Duodenal mucosa (tissue), 2 donors: ENCODE measurements at regions not wholly inside any gene's neighbourhood (a gene's known extent, or its start where the extent isn't known, plus 50 kb on each side); places are given as distances from the start of the nearest gene placed in this dataset.
"Not testable (repeated sequence)": the region's sequence is repeated elsewhere in the genome, so short reads cannot be mapped to it uniquely, and the experiment has no call there.

Experiments
- H3K27ac ChIP-seq: one replicate; pipeline ENCODE4 v1.7.0; 2013; ENCODE audit warnings: low read depth, low read length
- H3K27me3 ChIP-seq, 2 donors: one replicate each; pipeline ENCODE4 v1.7.0; 2013; ENCODE audit warnings: low read length in 2 of 2, control low read depth in 1 of 2; ENCODE audit not compliant: insufficient read depth in 2 of 2, control insufficient read depth in 1 of 2
- H3K36me3 ChIP-seq, 2 donors: one replicate each; pipeline ENCODE4 v1.7.0; 2013; ENCODE audit warnings: low read length in 2 of 2, control low read depth in 1 of 2; ENCODE audit not compliant: insufficient read depth in 2 of 2, control insufficient read depth in 1 of 2
- H3K4me1 ChIP-seq, 2 donors: one replicate each; pipeline ENCODE4 v1.7.0; 2013; ENCODE audit warnings: low read length in 2 of 2, control low read depth in 1 of 2; ENCODE audit not compliant: insufficient read depth in 2 of 2, control insufficient read depth in 1 of 2
- H3K4me3 ChIP-seq, 2 donors: one replicate each; pipeline ENCODE4 v1.7.0; 2013; ENCODE audit warnings: low read length in 2 of 2, low read depth in 1 of 2
- H3K9ac ChIP-seq, 2 donors: one replicate each; pipeline ENCODE4 v1.7.0; 2013; ENCODE audit warnings: low read length in 2 of 2, low read depth in 1 of 2
- H3K9me3 ChIP-seq, 2 donors: one replicate each; pipeline ENCODE4 v1.7.0; 2013; ENCODE audit warnings: low read length in 2 of 2, control low read depth in 1 of 2; ENCODE audit not compliant: control insufficient read depth in 1 of 2

- H3K36me3 ChIP-seq = no peaks in the 10 kb centered on the region
- H3K27me3 ChIP-seq = no peaks in the 10 kb centered on the region
- H3K9me3 ChIP-seq = peaks cover 2 to 5% of the 10 kb centered on the region in 2 donors
- no peaks in the 10 kb centered on the region for H3K4me1 ChIP-seq
- H3K9ac ChIP-seq = no peak overlapping the region
- no peak overlapping the region for H3K27ac ChIP-seq
- H3K4me3 ChIP-seq = no peak overlapping the region
These were observed 844.8 kb downstream of the PCDH17 start for GRCh38 chr13:58476206-58476918.

GRCh38 chr13:58478858-58479257, 847.3 kb downstream of the PCDH17 start:
- no peak overlapping the region for H3K9ac ChIP-seq
- no peak overlapping the region for H3K27ac ChIP-seq
- H3K4me1 ChIP-seq = no peaks in the 10 kb centered on the region
- no peak overlapping the region for H3K4me3 ChIP-seq
- no peaks in the 10 kb centered on the region for H3K36me3 ChIP-seq
- H3K27me3 ChIP-seq = no peaks in the 10 kb centered on the region
- peaks cover 2 to 5% of the 10 kb centered on the region in 2 donors for H3K9me3 ChIP-seq

GRCh38 chr13:58480061-58480460, 848.5 kb downstream of the PCDH17 start:
- Histone ChIP-seq H3K9me3 (peaks cover 2 to 5% of the 10 kb centered on the region in 2 donors), H3K4me1 (no peaks in the 10 kb centered on the region), H3K4me3 (no peak overlapping the region), H3K27ac (no peak overlapping the region), H3K36me3 (no peaks in the 10 kb centered on the region), H3K27me3 (no peaks in the 10 kb centered on the region), H3K9ac (no peak overlapping the region)

DNA sequence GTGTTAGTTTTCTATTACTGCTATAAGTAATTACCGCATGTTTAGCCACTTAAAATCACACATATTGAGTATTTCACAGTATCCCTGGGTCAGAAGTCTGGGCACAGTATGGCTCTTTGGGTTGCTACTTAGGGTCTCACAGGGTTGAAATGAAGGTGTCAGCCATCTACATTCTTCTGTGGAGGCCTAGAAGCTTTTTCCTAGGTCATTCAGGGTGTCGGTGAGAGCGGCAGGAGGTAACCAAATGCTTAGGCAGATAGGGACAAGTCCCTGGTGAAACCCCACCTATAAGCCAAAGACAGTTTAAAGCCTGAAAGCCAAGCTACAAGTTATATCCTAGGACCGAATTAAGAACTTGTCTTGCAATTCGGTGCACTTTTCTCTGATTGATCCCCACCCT, 856.7 kb downstream of the PCDH17 start:
- no peak overlapping the region for H3K9ac ChIP-seq
- no peaks in the 10 kb centered on the region for H3K36me3 ChIP-seq
- no peaks in the 10 kb centered on the region for H3K27me3 ChIP-seq
- H3K4me1 ChIP-seq = no peaks in the 10 kb centered on the region
- no peak overlapping the region for H3K4me3 ChIP-seq
- no peaks in the 10 kb centered on the region for H3K9me3 ChIP-seq
- H3K27ac ChIP-seq = no peak overlapping the region

- no peak overlapping the region for H3K4me3 ChIP-seq
- H3K27ac ChIP-seq = no peak overlapping the region
- H3K27me3 ChIP-seq = no peaks in the 10 kb centered on the region
- no peak overlapping the region for H3K9ac ChIP-seq
- H3K4me1 ChIP-seq = no peaks in the 10 kb centered on the region
- no peaks in the 10 kb centered on the region for H3K36me3 ChIP-seq
- no peaks in the 10 kb centered on the region for H3K9me3 ChIP-seq
These were observed 864.1 kb downstream of the PCDH17 start for GRCh38 chr13:58495668-58496067.

DNA sequence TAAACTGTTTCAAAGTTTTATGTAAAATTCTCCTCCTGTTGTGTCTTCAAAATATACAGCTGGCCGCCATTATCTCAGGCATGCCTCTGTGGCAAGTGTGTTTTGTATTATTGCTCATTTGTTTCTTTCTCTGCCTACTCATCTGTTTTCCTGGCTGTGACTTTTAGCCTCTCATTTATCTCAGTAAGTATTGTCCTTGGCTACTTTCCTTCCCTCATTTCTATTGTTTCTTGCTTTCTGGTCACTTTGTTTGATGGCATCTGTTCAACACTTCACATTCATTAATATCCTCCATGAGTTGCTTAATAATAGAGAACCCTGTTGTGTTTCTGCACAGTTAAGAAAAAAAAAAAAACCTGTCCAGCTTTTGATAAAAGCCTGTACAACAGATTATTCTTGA, 869.4 kb downstream of the PCDH17 start:
- H3K4me3 ChIP-seq = no peak overlapping the region
- H3K36me3 ChIP-seq = no peaks in the 10 kb centered on the region
- H3K27ac ChIP-seq = no peak overlapping the region
- H3K27me3 ChIP-seq = no peaks in the 10 kb centered on the region
- no peak overlapping the region for H3K9ac ChIP-seq
- H3K9me3 ChIP-seq = no peaks in the 10 kb centered on the region
- no peaks in the 10 kb centered on the region for H3K4me1 ChIP-seq

DNA sequence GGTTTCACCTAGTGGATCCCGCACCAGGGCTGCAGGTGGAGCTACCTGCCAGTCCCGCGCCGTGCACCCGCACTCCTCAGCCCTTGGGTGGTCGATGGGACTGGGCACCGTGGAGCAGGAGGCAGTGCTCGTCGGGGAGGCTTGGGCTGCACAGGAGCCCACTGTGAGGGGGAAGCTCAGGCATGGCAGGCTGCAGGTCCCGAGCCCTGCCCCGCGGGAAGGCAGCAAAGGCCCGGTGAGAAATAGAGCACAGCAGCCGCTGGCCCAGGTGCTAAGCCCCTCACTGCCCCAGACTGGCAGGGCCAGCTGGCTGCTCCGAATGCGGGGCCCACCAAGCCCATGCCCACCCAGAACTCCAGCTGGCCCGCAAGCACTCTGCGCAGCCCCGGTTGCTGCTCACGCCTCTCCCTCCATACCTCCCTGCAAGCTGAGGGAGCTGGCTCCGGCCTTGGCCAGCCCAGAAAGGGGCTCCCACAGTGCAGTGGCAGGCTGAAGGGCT, 872.7 kb downstream of the PCDH17 start:
- not testable (repeated sequence) for H3K27me3 ChIP-seq, H3K9ac ChIP-seq, H3K4me3 ChIP-seq, H3K4me1 ChIP-seq, H3K9me3 ChIP-seq, H3K36me3 ChIP-seq, H3K27ac ChIP-seq

GRCh38 chr13:58505262-58505920, 873.8 kb downstream of the PCDH17 start:
- H3K4me3 ChIP-seq, H3K27me3 ChIP-seq, H3K36me3 ChIP-seq, H3K9ac ChIP-seq, H3K9me3 ChIP-seq, H3K27ac ChIP-seq, H3K4me1 ChIP-seq: not testable (repeated sequence)

- Histone ChIP-seq H3K4me1 (no peaks in the 10 kb centered on the region), H3K9me3 (peaks cover 0 to 7% of the 10 kb centered on the region in 2 donors), H3K9ac (no peak overlapping the region), H3K36me3 (no peaks in the 10 kb centered on the region), H3K27ac (no peak overlapping the region), H3K4me3 (no peak overlapping the region), H3K27me3 (no peaks in the 10 kb centered on the region)
These were observed 896.8 kb downstream of the PCDH17 start for GRCh38 chr13:58528351-58528750.

GRCh38 chr13:58531614-58532013, 900.1 kb downstream of the PCDH17 start:
- no peaks in the 10 kb centered on the region for H3K36me3 ChIP-seq
- H3K9me3 ChIP-seq = peaks cover 0 to 7% of the 10 kb centered on the region in 2 donors
- H3K4me1 ChIP-seq = no peaks in the 10 kb centered on the region
- H3K4me3 ChIP-seq = no peak overlapping the region
- no peaks in the 10 kb centered on the region for H3K27me3 ChIP-seq
- no peak overlapping the region for H3K27ac ChIP-seq
- no peak overlapping the region for H3K9ac ChIP-seq
